Fibroblast of gingiva (primary cell): ENCODE measurements at regions not wholly inside any gene's neighbourhood (a gene's known extent, or its start where the extent isn't known, plus 50 kb on each side); places are given as distances from the start of the nearest gene placed in this dataset.
"Not testable (repeated sequence)": the region's sequence is repeated elsewhere in the genome, so short reads cannot be mapped to it uniquely, and the experiment has no call there.

ENCODE experiments used
- DNase-seq: peaks from one replicate; pipeline ENCODE4 v3.0.0-alpha.2; 2011; ENCODE audit warnings: low read depth

DNA sequence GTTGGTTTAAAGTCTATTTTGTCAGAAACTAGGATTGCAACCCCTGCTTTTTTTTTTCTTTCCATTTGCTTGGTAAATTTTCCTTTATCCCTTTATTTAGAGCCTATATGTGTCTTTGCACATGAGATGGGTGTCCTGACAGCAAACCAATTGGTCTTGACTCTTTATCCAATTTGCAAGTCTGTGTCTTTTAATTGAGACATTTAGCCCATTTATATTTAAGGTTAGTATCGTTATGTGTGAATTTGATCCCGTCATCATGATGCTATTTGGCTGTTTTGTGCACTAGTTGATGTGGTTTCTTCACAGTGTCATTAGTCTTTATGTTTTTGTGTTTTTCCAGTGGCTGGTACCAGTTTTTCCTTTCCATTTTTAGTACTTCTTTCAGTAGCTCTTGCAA lies 127.7 kb upstream of the ZNF267 start:
- DNase-seq: no peak

DNA sequence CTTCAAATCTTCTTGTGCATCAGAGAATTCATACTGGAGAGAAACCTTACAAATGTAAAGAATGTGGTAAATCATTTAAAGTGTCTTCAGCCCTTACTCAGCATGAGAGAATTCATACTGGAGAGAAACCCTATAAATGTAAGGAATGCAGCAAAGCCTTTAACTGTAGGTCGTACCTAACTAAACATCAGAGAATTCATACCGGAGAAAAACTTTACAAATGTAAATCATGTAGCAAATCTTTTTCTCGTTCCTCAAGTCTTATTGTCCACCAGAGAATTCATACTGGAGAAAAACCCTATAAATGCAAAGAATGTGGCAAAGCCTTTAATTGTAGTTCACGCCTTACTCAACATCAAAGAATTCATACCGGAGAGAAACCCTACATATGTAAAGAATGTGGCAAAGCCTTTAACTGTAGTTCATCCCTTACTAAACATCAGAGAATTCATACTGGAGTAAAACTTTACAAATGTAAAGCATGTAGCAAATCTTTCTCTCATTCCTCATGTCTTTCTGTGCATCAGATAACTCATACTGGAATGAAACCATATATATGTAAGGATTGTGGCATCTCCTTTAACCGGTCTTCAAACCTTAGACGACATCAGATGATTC lies 118.5 kb upstream of the ZNF267 start:
- DNase-seq: no peak

DNA sequence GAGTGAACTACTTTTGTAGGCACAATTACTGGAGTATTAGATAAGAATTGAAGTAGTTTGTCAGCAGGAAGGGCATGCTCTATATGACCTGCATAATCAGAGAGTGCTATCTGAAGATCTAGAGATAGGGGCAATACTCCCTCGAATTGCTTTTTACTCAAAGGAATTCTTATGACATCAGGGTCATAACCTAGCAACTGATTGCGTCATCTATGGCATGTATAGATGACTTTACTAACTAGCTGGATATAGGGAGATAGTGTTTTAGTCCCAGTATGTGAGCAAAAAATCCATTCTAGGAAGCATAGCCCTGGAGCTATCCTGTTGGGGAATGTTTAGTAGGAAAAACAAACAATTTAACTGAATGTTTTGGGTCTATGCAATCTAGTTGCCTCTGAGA lies 109.5 kb upstream of the ZNF267 start:
- no peak for DNase-seq

DNA sequence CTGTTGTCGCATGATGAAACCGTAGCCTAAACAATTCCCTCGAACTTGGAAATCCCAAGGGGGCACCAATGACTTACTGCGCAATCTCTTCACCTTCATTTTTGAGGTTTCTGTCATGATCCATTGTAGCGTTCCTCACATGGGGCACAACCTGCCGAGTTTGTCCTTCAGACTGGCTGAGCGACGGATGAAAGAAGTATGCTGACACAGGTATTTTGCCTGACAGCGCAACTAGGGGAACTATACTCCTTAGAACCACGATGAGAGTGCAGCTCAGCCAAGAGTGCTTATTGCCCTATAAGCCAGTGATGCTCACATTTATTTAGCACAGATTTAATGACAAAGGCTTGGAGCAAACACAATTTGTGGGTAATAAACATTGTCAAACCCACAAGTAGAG lies 106.3 kb upstream of the ZNF267 start:
- no peak for DNase-seq

DNA sequence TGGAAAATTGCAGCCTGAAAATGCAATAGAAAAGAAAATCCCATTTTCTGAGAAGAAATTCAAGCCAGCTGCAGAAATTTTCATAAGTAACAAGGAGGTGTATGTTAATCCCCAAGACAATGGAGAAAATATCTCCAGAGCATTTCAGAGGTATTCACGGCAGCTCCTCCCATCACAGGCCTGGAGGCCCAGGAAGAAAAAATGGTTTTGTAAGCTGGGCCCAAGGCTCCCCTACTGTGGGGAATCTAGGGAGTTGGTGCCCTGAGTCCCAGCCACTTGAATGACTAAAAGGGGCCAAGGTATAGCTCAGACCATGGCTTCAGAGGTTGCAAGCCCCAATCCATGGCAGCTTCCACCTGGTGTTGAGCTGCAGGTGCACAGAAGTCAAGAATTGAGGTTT lies 93.3 kb upstream of the ZNF267 start:
- DNase-seq: no peak

DNA sequence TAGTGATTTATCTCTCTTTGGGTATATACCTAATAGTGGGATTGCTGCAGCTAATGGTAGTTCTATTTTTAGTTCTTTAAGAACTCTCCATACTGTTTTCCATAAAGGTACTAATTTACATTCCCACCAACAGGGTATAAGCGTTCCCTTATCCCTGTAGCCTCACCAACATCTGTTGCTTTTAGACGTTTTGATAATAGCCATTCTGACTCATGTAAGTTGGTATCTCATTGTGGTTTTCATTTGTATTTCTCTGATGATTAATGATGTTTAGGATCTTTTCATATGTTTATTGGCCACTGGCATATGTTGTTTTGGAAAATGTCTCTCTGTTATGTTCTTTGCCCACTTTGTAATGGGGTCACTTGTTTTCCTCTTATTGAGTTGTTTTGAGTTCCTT lies 88.5 kb upstream of the ZNF267 start:
- DNase-seq: no peak

DNA sequence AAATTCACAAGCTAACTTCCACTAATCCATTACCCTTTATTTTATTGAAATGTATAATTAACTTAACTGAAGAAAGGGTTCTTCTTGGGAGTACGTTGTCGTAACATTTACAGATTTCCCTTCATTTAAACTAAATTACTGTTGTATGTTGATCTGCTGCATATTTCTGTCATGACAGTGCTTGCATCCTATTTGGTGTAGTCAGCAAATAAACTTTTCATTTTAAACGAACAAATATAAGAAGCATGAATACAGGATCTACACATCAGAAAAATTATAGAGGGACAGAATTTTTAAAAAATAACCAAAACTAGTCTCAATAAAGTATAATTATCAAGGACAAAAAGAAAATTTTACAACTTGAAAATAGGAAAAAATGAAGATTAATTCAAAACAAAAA lies 66.5 kb upstream of the ZNF267 start:
- no peak for DNase-seq

DNA sequence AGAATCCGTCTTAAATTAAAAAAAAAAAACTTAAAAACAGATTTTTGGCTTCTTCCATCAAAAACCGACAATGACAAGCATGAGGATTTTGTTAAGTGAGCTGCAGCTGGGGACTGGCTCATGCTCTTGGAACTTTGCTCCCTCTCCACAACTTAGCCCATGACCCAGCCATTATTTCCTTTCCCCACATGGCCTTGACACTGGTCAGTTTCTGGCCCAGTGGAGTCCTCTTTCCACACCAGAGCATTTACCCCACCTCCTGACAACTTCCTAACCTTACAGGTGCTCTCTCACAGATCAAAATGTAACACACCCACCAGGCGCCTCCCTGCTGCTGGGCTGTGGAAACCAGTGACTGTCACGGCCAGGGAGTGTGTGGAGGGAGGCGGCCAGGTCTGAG lies 62.7 kb upstream of the ZNF267 start:
- no peak for DNase-seq

DNA sequence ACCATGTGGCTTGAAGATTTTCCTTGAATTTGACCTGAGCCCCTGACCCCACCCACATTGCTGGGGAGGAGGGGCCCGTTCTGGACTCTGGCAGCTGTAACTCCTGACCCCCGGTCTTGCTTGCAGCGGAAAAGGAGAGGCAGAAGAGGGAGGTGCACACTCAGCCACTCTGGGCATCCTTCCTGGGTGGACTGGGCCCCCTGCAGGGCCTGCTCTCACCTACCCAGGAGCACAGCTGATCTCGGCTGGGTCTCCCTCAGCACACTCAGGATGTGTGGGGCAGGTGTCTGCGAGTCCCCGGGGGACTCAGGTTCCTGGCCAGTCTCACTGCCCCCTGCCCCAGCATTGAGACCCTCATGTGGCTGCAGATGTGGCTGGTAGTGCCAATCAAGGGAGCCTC lies 57.5 kb upstream of the ZNF267 start:
- DNase-seq: not testable (repeated sequence)

DNA sequence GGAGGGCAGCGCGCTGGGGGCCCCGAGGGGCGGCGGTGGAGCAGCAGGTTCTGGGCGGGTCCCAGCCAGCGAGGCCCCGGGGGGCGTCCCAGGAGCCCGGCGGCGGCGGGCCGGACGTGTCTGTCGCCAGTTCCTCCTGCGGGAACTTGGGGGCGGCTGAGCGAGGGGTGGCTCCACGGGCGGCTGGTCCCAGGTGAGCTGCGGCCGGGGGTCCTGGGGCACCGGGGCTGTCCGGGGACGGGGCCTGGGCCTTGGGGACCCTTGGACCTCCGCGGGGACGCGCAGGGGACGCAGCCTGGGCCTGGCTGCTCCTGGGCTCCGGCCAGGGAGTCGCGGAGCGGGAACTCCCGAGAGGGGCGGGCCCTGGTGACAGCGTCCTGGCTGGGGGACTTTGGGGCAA lies 54.2 kb upstream of the ZNF267 start:
- DNase-seq: no peak

DNA sequence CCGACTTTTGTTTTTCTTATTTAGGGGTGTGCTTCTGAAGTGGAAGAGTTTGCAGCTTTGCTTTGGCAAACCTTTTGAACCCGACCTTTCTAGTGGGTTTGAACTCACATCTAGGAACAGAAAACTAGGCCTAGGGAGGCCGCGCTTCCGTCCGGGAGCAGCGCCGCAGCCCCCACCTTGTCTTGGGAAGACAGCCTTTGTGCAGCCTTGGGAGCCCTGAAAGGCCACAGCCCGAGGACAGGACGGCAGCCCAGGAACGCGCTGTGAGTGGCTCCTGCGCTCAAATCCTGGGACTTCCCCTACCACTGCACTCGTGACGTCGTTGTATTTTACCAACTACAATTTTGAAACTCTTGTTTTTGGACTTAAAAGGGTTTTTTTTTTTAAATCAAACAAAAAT lies 53.7 kb upstream of the ZNF267 start:
- DNase-seq: no peak
